ENCODE measurements at regions not wholly inside any gene's neighbourhood (a gene's known extent, or its start where the extent isn't known, plus 50 kb on each side); places are given as distances from the start of the nearest gene placed in this dataset.

GRCh38 chr3:72303926-72304325, 519.0 kb upstream of the PROK2 start:
- DNase-seq (ENCODE audit: low read depth, low spot score), result no peak

- DNase-seq (ENCODE audit: low read depth, low spot score), result no peak
These were observed 516.8 kb upstream of the PROK2 start for GRCh38 chr3:72301779-72302178.

GRCh38 chr3:72300621-72301020, 515.7 kb upstream of the PROK2 start:
- DNase-seq (ENCODE audit: low read depth, low spot score), result no peak

- DNase-seq (ENCODE audit: low read depth, low spot score), result no peak
These were observed 514.9 kb upstream of the PROK2 start for GRCh38 chr3:72299823-72300222.

- DNase-seq (ENCODE audit: low read depth, low spot score), result no peak
These were observed 514.4 kb upstream of the PROK2 start for GRCh38 chr3:72299321-72299802.

GRCh38 chr3:72298201-72299152, 513.5 kb upstream of the PROK2 start:
- DNase-seq (ENCODE audit: low read depth, low spot score), result no peak

- DNase-seq (ENCODE audit: low read depth, low spot score), result no peak
These were observed 512.5 kb upstream of the PROK2 start for GRCh38 chr3:72297481-72297880.

- DNase-seq (ENCODE audit: low read depth, low spot score), result no peak
These were observed 511.6 kb upstream of the PROK2 start for GRCh38 chr3:72296477-72297111.

- DNase-seq (ENCODE audit: low read depth, low spot score), result no peak
These were observed 511.1 kb upstream of the PROK2 start for GRCh38 chr3:72295962-72296450.

- DNase-seq (ENCODE audit: low read depth, low spot score), result no peak
These were observed 510.5 kb upstream of the PROK2 start for GRCh38 chr3:72295276-72295961.

GRCh38 chr3:72290859-72291638, 506.1 kb upstream of the PROK2 start:
- no peak for DNase-seq (ENCODE audit: low read depth, low spot score)

GRCh38 chr3:72289692-72290071, 504.7 kb upstream of the PROK2 start:
- DNase-seq (ENCODE audit: low read depth, low spot score), result no peak

- DNase-seq (ENCODE audit: low read depth, low spot score), result no peak
These were observed 504.2 kb upstream of the PROK2 start for GRCh38 chr3:72288955-72289691.

GRCh38 chr3:72287956-72288355, 503.0 kb upstream of the PROK2 start:
- no peak for DNase-seq (ENCODE audit: low read depth, low spot score)

- DNase-seq (ENCODE audit: low read depth, low spot score), result no peak
These were observed 500.6 kb upstream of the PROK2 start for GRCh38 chr3:72285502-72285901.

- DNase-seq (ENCODE audit: low read depth, low spot score), result no peak
These were observed 499.5 kb upstream of the PROK2 start for GRCh38 chr3:72284471-72284870.

GRCh38 chr3:72282918-72283317, 498.0 kb upstream of the PROK2 start:
- no peak for DNase-seq (ENCODE audit: low read depth, low spot score)

GRCh38 chr3:72281551-72281950, 496.6 kb upstream of the PROK2 start:
- no peak for DNase-seq (ENCODE audit: low read depth, low spot score)

GRCh38 chr3:72280876-72281275, 495.9 kb upstream of the PROK2 start:
- DNase-seq (ENCODE audit: low read depth, low spot score), result no peak

GRCh38 chr3:72279631-72280041, 494.7 kb upstream of the PROK2 start:
- DNase-seq (ENCODE audit: low read depth, low spot score), result no peak
